PC-9 (cell line): ENCODE measurements at regions not wholly inside any gene's neighbourhood (a gene's known extent, or its start where the extent isn't known, plus 50 kb on each side); places are given as distances from the start of the nearest gene placed in this dataset.

Experiments used
- CTCF ChIP-seq: fragments of 200-600 bp; sonication (generic); conservative IDR thresholded peaks from 2 replicates; pipeline ENCODE4 v1.6.1; 2017; ENCODE audit warnings: mixed run types, antibody characterized with exemption, mild to moderate bottlenecking, moderate library complexity
- EZH2 ChIP-seq: fragments of 200-600 bp; sonication (generic); IDR thresholded peaks from 2 replicates; pipeline ENCODE4 v1.8.0; 2017; ENCODE audit warnings: antibody characterized with exemption, low read depth

DNA sequence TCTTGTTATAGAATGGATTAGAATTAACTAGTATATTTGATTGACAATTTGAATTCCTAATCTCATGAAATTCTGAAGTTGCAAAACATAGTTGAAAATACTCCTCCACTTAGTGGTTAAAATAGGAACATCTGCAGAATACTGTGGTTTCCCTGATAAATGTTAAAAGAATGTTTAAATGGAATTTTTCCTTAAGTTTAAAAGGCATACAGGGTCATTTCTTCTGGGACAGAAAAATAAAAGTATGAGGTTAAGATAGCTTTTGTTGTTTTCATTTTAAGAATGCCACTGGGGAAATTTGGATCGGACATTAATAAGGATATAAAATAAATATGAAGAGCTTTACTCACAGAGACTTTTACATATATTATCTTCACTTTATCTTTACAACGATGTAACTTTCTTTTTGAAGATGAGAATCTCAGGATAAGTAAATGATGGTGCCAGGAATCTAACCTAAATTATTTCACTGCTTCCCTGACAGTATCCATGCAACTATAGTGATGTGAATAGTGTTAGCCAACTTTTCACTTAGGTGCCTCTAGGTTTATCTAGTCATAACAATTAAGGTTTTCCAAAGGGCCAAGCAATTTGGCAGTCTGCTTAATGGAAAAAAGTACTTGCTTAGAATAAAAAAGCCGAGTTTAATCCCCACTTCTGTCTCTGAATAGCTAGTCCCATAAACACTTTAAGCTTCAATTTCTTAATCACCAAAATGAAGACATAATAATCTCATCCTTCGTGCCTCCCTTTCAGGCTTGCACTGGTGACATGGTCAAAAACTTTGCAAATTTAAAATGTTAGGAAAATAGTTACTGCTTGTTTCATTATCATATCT, 151.8 kb upstream of the STK17B start:
- TF ChIP-seq CTCF (no peak), EZH2 (no peak)
